CD4-positive, alpha-beta T cell treated with Interleukin-10 for 1 hour (primary cell): ENCODE measurements at regions not wholly inside any gene's neighbourhood (a gene's known extent, or its start where the extent isn't known, plus 50 kb on each side); places are given as distances from the start of the nearest gene placed in this dataset.
"Not testable (repeated sequence)": the region's sequence is repeated elsewhere in the genome, so short reads cannot be mapped to it uniquely, and the experiment has no call there.

Source experiments
- DNase-seq: peaks from one replicate; pipeline ENCODE4 v3.0.0-alpha.2; 2020

DNA sequence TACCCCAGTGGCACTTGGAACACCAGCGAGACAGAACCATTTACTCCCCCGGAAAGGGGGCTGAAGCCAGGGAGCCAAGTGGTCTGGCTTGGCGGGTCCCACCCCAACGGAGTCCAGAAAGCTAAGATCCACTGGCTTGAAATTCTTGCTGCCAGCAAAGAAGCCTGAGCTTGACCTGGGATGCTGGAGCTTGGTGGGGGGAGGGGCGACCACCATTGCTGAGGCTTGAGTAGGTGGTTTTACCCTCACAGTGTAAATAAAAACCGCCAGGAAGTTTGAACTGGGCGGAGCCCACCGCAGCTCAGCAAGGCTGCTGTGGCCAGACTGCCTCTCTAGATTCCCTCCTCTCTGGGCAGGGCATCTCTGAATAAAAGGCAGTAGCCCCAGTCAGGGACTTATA is 62.8 kb downstream of the RPS24 start:
- DNase-seq: not testable (repeated sequence)

DNA sequence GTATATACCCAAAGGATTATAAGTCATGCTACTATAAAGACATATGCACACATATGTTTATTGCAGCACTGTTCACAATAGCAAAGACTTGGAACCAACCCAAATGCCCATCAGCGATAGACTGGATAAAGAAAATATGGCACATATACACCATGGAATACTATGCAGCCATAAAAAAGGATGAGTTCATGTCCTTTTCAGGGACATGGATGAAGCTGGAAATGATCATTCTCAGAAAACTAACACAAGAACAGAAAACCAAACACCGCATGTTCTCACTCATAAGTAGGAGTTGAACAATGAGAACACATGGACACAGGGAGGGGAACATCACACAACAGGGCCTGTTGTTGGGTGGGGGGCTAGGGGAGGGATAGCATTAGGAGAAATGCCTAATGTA is 68.9 kb downstream of the RPS24 start:
- DNase-seq: not testable (repeated sequence)

DNA sequence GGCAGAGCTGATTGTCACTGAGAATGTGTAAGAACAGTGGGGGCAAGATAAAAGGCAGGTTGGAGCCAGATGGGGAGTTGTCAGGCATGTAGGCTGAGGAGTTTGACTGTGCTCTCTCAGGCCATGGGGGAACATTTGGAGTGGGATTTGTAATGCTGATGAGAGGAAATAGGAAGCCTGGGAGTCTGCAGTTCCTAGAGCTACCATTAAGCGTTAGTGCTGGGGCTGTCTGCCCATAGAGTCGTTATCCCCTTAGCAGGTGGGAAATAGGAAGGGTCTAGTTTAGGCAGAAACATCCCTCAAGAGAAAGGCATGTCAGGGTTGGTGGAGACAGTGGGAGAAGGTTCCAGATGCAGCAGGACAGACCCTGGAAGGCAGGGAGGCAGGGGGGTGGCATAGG is 75.5 kb downstream of the RPS24 start:
- no peak for DNase-seq

DNA sequence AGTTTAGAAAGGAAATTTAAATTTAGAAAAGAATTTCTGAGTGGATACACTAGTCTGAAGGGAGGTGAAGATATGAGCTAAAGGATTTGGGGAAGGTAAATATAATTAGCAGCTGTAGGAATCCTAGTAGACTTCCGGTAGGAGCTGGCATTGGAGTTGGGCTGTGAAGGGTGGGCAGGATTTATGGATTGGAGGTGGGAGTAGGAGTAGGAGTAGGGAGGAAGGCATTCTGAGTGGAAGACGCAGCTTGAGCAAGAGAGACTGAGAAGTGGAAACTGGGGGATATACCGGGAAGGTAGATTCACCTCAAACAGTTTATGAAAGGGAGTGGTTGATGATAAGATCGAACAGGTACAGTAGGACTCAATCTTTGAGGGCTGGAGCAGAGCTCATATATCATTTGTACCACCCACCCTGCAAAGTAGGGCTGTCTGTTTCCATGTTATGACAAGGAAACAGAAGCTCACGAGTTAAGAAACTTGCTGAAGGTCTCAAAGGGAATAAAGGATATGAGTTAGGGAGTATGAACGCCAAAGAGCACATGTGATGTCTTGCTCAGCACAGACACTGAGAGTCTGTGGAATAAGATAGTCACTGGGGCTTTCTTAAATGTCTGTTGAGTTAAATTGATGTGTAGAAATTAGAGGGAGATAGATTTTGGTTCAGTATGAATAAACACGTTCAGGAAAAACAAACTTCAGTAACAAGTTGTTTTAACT is 81.6 kb downstream of the RPS24 start:
- no peak for DNase-seq

DNA sequence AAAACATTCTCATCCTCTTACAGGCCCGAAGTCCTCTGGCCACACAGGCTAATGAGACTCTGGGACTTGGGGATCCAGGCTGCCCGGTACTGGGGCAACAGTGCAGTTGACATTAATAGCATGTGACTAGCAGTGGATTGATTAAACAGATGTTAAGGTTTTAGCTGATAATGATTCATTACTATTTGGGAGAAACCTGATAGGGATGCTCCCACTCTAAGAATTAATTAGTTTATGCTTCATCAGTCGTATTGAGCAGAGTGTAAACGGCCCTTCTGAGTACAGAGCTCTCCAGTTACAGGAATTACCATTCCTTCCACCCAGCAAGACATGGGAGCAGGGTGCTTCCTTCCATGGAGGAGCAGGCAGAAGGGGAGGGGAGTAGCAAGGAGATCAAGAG is 82.7 kb downstream of the RPS24 start:
- no peak for DNase-seq

DNA sequence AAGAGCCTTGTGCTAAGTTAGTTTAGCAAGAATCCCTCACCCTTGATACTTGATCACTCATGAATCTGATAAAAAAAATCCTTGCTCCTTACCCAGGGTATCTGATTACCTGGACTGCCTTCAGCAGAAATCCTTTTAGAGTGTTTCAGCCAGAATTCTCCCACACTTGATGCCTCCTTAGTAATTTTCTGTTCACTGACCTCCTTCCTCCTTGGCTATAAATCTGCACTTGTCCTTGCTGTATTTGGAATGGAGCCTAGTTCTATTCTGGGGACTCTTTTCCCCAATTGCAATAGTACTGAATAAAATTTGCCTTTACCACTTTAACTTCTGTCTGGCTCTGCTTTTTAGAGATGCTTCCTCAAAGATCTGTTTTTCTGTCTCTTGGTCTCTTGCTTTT is 84.9 kb downstream of the RPS24 start:
- no peak for DNase-seq

DNA sequence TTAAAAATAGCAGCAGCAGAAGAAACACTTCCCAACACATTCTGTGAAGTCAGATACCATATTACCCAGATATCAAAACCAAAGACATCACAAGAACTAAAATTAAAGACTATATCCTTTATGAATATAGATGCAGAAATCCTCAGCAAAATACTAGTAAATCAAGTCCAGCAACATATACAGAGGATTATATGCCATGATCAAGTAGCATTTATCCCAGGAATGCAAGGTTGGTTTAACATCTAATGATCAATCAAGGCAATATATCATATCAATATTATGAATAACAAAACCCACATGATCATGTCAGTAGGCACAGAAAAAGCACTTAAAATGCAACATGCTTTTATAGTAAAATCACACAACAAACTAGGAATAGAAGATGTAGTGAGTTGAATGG is 88.1 kb downstream of the RPS24 start:
- DNase-seq: no peak

DNA sequence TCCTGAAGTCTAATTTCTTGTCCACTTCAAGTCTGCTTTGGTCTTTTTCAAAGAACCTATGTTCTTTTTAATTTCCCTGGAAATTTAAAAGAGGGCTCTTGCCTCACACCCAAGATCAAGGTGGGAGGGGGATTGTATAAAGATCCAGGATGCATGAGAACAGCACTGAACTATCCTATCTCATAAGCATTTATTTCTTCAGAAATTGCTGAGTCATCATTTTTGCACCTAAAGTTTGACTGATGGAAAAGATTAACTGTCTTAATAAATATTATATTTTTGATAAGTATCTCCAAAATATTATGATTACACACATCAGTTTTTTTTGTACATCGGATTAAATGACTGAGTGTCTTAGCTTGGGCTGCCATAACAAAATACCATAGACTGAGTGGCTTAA is 90.5 kb downstream of the RPS24 start:
- no peak for DNase-seq

DNA sequence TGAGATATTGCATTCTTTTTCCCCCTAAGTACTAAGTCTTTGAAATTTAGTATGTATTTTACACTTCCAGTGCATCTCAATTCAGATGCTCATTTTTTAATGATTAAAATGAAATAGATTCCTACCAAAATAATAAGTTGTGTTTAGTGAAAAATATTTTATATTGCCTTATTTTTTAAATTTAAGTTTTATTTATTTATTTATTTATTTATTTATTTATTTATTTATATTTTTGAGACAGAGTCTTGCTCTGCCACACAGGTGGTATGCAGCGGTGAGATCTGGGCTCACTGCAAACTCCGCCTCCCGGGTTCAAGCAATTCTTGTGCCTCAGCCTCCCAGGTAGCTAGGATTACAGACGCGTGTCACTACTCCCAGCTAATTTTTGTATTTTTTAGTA is 95.5 kb downstream of the RPS24 start:
- DNase-seq: no peak

DNA sequence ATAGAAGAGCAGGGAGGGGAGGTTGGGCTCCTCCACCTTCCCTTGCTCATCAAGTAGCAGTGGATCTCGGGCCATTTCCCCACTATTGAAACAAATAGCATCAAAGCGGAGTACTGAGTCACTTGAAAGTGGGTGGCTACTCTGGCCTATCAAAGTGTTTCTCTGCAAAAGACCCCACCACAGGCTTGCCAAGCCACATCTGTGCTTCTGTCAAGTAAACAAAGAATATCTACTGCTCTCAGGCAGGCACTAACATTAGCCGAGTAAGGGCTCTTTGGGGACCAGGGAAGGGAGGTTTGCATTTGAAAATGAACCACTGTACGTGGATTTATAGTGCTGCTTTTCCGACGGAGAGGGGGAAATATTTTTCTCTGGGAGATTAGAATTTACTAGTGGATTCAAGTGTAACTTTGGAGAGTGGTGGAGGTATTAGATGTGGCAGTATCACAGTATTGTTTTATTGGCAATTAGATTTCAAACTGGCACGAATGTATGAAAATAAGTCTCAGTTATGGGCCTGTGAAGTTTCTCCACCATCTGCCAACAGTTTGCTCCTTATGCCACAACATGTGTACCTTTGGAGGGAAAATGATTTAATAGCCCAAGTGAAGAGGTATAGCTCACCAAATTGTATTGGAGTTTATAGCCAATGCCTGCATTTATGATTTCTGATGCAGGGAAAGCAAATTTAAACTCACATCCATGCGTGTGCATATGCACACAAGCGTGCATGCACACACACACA is 97.5 kb downstream of the RPS24 start:
- no peak for DNase-seq

DNA sequence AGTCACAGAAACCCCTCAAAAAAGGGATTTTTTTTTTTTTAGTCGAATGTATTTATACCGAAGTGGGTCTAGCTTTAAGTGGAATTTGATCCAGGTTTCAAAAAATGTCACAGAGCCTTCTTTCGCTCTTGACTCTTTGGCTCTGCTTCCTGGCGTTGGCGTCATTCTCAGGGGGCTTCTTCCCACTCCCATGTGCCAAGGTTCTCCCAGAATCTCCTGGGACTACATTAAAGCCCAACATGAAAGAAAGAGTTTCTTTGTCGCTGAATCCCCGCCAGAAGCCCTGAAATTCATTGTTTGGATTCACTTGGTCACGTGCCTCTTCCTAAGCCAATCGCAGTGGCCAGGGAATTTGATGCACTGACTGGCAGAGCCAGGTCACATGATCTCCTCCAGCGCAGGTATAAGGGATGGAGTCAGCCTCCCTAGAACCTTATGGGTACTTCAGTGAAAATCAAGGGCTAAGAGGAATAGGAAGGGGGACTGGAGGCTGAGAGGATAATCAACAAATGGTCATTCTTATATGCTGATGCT is 101.2 kb downstream of the RPS24 start:
- no peak for DNase-seq

DNA sequence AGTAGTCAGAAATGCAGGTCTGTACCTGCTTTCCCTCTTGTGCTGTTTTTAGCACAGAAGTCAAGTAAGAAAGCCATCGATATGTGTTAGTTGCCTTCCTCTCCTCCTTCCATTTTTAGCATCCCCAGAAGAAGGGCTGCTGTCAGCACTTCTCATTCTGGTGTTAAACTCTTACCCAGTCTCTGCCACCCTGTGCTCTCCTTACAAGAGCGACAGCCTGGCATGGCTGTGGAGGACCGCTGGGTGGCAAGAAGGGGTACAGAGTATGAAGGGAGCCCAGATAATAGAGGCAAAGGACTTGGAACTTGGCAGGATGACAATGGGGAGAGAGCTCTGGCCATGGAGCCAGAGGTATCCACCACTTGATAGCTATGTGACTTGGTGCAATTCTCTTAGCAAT is 103.5 kb downstream of the RPS24 start:
- DNase-seq: no peak

DNA sequence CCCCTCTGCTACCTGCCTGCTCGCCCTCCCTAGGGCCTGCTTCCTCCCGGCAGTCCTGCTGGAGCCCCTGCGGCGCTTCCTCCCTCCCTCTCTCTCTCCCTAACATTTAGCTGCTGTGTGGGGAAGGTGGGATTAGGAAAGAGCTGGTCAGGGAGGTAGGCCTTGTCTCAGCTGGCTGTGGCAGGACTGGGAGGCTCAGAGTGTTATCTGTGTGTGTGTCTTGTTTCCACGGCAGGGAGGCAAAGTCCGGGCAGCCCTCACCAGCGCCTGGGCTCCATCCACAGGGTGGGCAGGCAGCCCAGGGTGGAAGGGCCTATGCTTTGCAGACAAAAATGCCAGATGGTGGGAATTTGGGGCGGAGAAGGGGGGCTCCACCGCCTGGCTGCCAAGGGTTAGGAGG is 105.7 kb downstream of the RPS24 start:
- DNase-seq: no peak

DNA sequence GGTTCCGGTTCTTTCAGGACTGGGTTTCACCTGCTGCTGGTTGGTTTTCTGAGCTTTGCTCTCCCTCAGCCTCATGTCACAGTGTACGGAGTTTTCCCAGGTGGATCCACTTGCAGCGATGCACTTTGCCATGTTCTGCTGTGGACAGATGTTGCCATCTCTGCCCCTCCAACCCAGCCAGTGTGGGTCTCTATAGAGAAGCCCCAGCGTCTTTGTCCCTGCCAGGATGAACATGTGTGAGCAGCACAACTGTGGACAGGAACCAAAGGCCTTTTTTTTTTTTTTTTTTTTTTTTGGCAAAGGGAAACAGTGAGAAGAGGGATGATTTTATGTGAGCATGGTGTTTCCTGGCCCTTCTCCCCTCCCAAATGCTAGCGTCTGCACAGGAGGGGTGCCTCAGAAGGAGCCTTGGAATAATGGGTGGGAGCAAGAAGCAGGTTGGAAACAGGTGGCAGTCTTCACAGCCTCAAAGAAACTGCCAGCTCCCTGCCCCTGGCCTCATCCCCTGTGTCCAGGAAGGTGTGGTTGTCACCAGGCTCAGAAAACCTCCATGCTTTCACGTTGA is 106.5 kb downstream of the RPS24 start:
- DNase-seq: no peak

DNA sequence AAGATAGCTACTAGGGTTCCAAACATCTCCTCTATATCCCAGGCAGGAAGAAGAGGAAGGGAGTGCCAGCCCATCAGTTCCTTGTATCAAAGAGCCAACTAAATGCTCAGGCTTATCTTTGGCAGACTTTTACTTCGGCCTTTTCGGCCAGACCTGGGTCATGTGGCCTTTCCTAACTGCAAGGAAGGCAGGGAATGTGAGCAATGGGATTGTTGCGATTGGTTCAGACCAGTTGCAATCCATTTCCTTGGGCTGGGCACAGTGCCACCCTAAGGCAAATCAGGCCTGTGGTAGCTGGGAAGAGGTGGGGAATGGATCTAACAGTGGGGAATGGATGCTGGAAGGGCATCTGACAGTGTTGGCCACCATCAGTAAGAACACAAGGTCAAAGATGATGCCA is 109.9 kb downstream of the RPS24 start:
- no peak for DNase-seq

DNA sequence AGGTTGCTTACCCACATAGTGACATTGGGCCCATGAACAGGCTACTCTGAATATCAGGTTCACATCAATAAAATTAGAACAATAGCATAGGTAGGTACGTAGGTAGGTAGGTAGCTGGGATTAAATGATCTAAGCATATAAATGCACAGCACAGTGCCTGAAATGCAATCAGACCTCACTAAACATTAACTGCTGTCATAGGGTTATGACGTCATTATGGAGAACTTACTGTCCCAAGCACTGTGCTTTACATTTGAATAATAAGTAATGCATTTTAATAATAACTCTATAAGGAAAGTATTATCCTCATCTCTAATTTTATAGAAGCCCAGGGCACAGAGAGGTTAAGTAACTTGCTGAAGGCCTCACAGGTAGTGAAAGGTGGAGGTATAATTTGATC is 112.5 kb downstream of the RPS24 start:
- no peak for DNase-seq

DNA sequence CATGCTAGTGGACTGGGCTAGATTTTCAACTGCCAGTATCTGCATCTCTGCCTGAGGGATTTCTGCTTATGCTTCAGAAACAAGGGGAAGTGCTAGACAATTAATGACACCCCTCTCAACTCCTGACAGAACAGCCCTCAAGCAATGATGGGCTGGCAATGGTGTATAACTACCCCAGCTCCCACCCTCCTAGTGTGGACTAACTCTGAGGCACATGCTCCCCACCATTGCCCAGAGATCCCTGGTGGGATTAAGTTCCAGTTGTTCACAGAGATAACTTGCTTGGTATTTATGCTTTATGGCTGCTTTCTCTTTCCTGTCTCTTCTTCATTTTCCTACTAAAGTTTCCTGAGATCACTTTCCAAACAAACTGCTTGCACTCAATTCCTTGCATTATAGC is 113.5 kb downstream of the RPS24 start:
- no peak for DNase-seq

DNA sequence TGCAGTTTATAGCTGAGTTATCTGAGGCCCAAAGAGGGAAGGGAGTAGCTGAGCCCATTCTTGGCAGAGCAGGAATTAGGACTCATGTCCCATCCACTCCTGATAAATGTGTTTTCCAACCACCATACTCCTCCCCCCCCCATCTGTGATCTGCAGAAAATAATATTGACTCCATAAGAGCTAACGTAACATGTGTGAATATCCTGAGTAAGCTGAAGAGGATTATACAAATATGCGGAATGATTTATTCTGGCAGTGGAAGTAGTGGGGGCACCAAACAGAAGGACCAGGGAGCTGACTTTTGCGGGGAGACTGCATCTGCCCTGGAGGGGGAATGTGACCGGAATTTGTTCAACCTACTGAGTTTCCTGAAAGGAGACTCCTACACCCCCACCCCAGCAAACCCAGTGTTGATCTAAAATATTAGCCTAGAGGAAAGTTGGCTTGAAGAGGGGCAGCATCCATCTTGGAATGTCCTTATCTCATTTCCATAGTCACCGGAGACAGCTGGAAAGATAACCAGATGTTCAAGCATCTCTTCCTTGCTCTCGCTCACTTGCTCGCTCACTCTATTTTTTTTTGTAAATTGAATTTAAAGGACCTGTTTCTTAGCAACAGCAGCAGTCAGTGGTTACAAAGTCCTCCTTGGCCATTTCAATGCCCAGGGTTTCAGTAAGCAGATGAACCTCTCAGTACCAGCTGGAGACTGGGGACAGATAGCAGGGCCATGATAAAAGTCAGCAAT is 114.7 kb downstream of the RPS24 start:
- no peak for DNase-seq

DNA sequence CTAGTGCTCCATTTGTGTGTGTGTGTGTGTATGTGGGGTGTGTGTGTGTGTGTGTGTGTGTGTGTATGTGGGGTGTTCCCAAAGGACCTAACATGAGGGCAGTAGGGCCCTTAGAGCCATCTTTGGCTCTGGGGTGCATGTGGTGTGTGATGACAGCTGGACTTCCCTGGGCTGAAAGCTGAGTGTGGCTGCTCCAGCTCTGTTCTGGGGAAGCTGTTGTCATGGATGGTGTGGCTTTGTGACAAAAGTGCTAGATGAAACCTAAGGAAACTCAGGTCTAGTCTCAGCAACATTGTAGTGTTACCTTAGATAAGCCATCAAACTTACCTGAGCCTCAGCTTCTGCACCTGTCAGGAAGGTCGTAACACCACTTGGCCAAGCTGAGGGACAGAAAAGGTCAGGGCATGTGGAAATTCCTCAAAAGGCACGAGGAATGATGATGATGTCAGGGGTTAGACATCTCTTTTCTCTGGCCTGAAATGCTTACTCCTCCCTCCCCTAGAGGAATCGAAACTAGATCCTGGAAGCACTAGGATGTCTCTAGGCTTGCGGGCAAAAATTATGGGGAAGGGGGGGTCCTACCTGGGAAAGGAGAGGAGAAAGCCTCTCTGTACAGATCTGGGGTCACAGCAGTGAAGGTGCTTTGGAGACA is 115.4 kb downstream of the RPS24 start:
- DNase-seq: no peak

DNA sequence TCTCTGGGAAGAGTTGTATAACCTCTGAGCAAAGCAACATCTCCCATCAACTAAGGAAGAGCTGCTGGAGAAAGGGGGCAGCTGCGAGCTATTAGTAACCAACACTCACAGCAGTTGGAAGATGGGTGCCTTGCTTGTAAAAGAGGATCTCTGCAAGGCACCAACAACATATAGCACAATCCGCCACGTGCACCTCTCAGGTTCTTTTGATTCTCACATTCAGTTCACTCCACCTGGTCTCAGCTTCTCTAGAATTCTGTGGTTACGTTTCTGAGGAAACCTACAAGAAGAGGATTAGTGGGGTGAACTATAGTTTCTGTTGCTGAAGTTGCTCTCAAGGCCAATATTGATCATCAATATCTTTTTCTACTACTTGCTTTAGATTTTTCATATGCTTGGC is 117.1 kb downstream of the RPS24 start:
- no peak for DNase-seq

DNA sequence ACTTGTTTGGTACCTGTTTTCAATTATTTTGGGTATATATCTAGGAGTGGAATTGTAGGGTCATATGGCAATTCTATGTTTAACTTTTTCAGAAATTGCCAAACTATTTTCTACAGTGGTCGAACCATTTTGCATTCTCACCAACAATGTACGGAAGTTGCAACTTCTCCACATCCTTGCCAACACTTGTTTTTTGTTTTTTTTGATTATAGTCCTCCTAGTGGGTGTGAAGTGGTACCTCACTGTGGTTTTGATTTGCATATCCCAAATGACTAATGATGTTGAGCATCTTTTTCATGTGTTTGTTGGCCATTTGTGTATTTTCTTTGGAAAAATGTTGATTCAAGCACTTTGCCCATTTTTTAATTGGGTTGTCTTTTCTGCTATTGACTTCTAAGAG is 122.1 kb downstream of the RPS24 start:
- DNase-seq: no peak

DNA sequence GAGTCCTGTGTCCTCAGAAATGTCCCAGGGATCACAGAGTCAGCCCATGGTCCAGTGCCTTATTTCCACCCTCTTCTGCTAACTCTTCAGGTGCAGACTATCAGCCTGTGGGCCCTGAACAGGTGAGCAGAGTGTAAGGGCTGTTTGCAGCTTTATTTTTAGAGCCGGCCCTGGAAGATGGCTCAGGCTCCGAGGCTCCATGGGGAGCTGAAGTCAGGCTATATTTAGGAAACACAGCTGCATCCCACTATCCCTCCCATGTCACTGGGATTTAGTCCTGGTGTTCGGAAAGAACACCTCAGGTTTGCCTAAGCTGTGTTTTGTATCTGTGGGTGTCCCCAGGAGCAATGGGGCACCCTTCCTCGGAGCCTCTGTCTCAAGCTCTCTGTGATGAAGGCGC is 126.9 kb downstream of the RPS24 start:
- DNase-seq: no peak

DNA sequence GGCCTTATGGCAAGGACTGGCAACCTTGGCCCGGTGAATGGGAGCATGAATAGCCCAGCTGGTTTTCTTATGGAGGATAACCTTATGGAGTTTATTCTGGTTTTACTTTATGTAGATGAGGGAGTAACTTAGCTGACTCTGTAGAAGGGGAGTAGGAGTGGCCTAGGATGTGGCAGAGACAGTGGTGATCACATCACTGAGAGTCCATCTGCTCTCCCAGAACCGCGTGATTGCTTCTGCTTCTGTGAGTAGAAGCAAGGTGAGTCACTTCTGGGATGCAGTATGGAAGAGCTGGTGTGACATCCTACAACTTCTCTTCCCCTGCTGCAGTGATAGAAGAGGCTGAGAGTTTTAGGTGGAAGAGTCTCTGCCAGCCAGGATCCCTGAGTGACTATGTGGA is 129.2 kb downstream of the RPS24 start:
- no peak for DNase-seq
